A549 (cell line): ENCODE measurements at regions not wholly inside any gene's neighbourhood (a gene's known extent, or its start where the extent isn't known, plus 50 kb on each side); places are given as distances from the start of the nearest gene placed in this dataset.

ENCODE experiments used
- CBX2 ChIP-seq: fragments of 200-600 bp; sonication (generic); IDR thresholded peaks from 2 replicates; pipeline ENCODE4 v1.6.1; 2016; ENCODE audit warnings: low read depth, mild to moderate bottlenecking, borderline replicate concordance
- JUNB ChIP-seq: fragments of >200 bp; sonication (Bioruptor Twin); formaldehyde crosslinking; IDR thresholded peaks from 2 replicates; pipeline ENCODE4 v1.6.1; 2016
- POLR2A ChIP-seq: IDR thresholded peaks from 2 replicates; pipeline ENCODE4 v1.6.1; 2012; ENCODE audit warnings: mild to moderate bottlenecking, low read length
- TF ChIP-seq, protein P1 (sequence below): fragments of >200 bp; sonication (Bioruptor Twin); formaldehyde crosslinking; IDR thresholded peaks from 3 replicates; pipeline ENCODE4 v1.5.1; 2016

DNA sequence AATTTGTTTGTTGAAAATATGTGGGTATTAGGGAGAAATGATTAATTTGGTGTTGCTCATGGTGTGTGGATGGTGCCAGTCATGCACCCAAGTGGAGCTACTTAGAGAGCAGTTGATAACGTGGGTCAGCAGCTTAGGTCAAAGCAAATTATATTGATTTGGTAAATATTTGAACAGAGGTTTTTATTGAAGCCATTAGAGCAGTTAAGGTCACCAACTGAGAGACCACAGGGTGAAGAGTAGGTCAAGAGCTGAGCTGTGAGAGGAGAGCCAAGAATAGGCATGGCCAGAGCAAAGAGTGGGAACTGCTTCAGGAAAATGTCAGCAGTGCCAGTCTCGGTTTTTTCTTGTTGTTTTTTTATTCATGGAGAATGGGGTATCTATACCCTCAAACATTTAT is 97.9 kb downstream of the TMEM168 start:
- TF ChIP-seq, protein P1, sequence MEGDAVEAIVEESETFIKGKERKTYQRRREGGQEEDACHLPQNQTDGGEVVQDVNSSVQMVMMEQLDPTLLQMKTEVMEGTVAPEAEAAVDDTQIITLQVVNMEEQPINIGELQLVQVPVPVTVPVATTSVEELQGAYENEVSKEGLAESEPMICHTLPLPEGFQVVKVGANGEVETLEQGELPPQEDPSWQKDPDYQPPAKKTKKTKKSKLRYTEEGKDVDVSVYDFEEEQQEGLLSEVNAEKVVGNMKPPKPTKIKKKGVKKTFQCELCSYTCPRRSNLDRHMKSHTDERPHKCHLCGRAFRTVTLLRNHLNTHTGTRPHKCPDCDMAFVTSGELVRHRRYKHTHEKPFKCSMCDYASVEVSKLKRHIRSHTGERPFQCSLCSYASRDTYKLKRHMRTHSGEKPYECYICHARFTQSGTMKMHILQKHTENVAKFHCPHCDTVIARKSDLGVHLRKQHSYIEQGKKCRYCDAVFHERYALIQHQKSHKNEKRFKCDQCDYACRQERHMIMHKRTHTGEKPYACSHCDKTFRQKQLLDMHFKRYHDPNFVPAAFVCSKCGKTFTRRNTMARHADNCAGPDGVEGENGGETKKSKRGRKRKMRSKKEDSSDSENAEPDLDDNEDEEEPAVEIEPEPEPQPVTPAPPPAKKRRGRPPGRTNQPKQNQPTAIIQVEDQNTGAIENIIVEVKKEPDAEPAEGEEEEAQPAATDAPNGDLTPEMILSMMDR, result no peak
- no peak for TF ChIP-seq POLR2A
- TF ChIP-seq CBX2, result no peak
- TF ChIP-seq JUNB, result no peak
